ENCODE measurements at regions not wholly inside any gene's neighbourhood (a gene's known extent, or its start where the extent isn't known, plus 50 kb on each side); places are given as distances from the start of the nearest gene placed in this dataset.
"Not testable (repeated sequence)": the region's sequence is repeated elsewhere in the genome, so short reads cannot be mapped to it uniquely, and the experiment has no call there.

GRCh38 chr3:75500357-75500756 is 163.8 kb upstream of the FRG2C start:
- not testable (repeated sequence) for TF ChIP-seq CTCF (IDR thresholded peaks at IDR 0.05); POLR2AphosphoS5 (IDR thresholded peaks at IDR 0.05); POLR2A (IDR thresholded peaks at IDR 0.05; ENCODE audit: low read depth)

All from esophagus muscularis mucosa (tissue), 3 donors.